ENCODE measurements at regions not wholly inside any gene's neighbourhood (a gene's known extent, or its start where the extent isn't known, plus 50 kb on each side); places are given as distances from the start of the nearest gene placed in this dataset.

DNA sequence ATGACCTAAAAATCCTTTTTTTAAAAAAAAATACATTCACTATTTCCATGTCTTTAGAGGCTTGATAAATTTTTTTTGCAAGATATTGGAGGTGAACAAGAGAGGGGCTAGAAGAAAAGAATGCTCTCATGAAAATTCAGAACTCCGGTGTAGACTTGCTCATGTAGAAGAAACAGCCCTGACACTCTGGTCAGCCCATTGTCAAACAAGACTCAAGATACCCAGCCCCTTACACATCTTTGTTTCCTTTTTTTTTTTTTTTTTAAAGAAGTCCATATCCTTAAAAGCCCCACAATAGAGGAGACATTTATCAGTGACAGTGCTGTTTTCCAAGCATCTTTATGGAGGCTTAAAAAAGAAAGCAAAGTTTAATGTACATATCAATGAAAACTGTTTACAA lies 196.8 kb upstream of the RORA start:
- H3K4me1 ChIP-seq (ENCODE audit: control insufficient read depth in 1 of 2, insufficient read depth in 2 of 2, low read length in 2 of 2), result no peaks in the 10 kb centered on the region
- H3K79me2 ChIP-seq (ENCODE audit: insufficient read depth, low read length), result no peaks in the 10 kb centered on the region
- ATAC-seq (no peak), DNase-seq (ENCODE audit: low read depth, low spot score) (no peak)
- no peak overlapping the region for H2AFZ ChIP-seq (ENCODE audit: low read depth, low read length, poor library complexity, severe bottlenecking)
- ChIA-PET CTCF (no interaction called here), RAD21 (ENCODE audit: low non-redundant PET in 1 of 2, low total read pairs in 2 of 2, uncharacterized antibody in 2 of 2, unreplicated experiment in 2 of 2) (no interaction called here), POLR2A (no interaction called here)
- H3K9ac ChIP-seq (ENCODE audit: low read length), result no peak overlapping the region
- H3K36me3 ChIP-seq (ENCODE audit: control insufficient read depth in 1 of 2, insufficient read depth in 2 of 2, low read length in 2 of 2), result no peaks in the 10 kb centered on the region
- H4K20me1 ChIP-seq (ENCODE audit: insufficient read depth), result no peaks in the 10 kb centered on the region
- intact Hi-C loops (cut with micrococcal nuclease), result no loop called here
- no peak overlapping the region for H3K27ac ChIP-seq (ENCODE audit: low read depth, low read length)
- no peak overlapping the region for H3K4me3 ChIP-seq (replicated peaks in 1 of 2; ENCODE audit: low read depth in 1 of 2, low read length in 2 of 2)
- H3K9me2 ChIP-seq (ENCODE audit: insufficient read depth), result no peaks in the 10 kb centered on the region
- H3K27me3 ChIP-seq (ENCODE audit: insufficient read depth, low read length), result no peaks in the 10 kb centered on the region
- no TSS peak for BruUV-seq (replicated peaks)
- no peaks in the 10 kb centered on the region; a peak in 1 of 4 replicates for H3K9me3 ChIP-seq (ENCODE audit: control insufficient read depth in 1 of 2, insufficient read depth in 1 of 2, low read depth in 1 of 2, low read length in 2 of 2)
- H3K4me2 ChIP-seq (ENCODE audit: low read length), result no peak overlapping the region
- TF ChIP-seq ZNF274 (IDR thresholded peaks at IDR 0.05; ENCODE audit: low read depth, low read length) (no peak), EZH2phosphoT487 (IDR thresholded peaks at IDR 0.05; ENCODE audit: borderline replicate concordance) (no peak), CEBPB (IDR thresholded peaks at IDR 0.05; ENCODE audit: low read depth) (no peak), POLR2A (IDR thresholded peaks at IDR 0.05; ENCODE audit: borderline replicate concordance, extremely low read depth, insufficient read depth, insufficient read length) (no peak), YY1 (IDR thresholded peaks at IDR 0.05; ENCODE audit: extremely low read depth, insufficient replicate concordance, low read depth, low read length) (no peak)
- TF ChIP-seq, protein P1, sequence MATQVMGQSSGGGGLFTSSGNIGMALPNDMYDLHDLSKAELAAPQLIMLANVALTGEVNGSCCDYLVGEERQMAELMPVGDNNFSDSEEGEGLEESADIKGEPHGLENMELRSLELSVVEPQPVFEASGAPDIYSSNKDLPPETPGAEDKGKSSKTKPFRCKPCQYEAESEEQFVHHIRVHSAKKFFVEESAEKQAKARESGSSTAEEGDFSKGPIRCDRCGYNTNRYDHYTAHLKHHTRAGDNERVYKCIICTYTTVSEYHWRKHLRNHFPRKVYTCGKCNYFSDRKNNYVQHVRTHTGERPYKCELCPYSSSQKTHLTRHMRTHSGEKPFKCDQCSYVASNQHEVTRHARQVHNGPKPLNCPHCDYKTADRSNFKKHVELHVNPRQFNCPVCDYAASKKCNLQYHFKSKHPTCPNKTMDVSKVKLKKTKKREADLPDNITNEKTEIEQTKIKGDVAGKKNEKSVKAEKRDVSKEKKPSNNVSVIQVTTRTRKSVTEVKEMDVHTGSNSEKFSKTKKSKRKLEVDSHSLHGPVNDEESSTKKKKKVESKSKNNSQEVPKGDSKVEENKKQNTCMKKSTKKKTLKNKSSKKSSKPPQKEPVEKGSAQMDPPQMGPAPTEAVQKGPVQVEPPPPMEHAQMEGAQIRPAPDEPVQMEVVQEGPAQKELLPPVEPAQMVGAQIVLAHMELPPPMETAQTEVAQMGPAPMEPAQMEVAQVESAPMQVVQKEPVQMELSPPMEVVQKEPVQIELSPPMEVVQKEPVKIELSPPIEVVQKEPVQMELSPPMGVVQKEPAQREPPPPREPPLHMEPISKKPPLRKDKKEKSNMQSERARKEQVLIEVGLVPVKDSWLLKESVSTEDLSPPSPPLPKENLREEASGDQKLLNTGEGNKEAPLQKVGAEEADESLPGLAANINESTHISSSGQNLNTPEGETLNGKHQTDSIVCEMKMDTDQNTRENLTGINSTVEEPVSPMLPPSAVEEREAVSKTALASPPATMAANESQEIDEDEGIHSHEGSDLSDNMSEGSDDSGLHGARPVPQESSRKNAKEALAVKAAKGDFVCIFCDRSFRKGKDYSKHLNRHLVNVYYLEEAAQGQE (IDR thresholded peaks at IDR 0.05; ENCODE audit: low read depth), result no peak

DNA sequence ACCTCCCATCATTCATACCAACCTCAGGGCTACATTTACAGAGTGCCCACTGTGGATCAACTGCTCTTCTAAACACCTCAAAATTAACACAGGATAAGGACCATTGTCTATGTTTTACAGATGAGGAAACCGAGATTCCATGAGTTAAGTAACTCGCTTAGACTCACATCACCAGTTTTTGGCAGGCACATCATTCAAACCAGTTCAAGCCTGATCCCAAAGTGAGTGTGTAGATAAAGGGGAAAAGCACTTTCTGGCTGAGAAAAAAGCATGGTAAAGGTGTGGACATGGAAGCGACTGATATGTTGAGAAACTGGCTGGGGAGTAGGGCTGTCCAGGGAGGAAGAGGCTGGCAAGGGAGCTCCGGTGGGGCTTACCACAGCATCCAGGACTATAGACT lies 193.7 kb upstream of the RORA start:
- intact Hi-C loops (cut with micrococcal nuclease), result no loop called here
- Histone ChIP-seq H3K9ac (ENCODE audit: low read length) (no peak overlapping the region), H3K9me3 (ENCODE audit: control insufficient read depth in 1 of 2, insufficient read depth in 1 of 2, low read depth in 1 of 2, low read length in 2 of 2) (no peaks in the 10 kb centered on the region), H3K79me2 (ENCODE audit: insufficient read depth, low read length) (no peaks in the 10 kb centered on the region), H3K4me3 (replicated peaks in 1 of 2; ENCODE audit: low read depth in 1 of 2, low read length in 2 of 2) (no peak overlapping the region), H3K4me2 (ENCODE audit: low read length) (no peak overlapping the region), H3K4me1 (ENCODE audit: control insufficient read depth in 1 of 2, insufficient read depth in 2 of 2, low read length in 2 of 2) (no peaks in the 10 kb centered on the region), H3K36me3 (ENCODE audit: control insufficient read depth in 1 of 2, insufficient read depth in 2 of 2, low read length in 2 of 2) (no peaks in the 10 kb centered on the region), H3K27ac (ENCODE audit: low read depth, low read length) (no peak overlapping the region), H2AFZ (ENCODE audit: low read depth, low read length, poor library complexity, severe bottlenecking) (no peak overlapping the region), H3K27me3 (ENCODE audit: insufficient read depth, low read length) (no peaks in the 10 kb centered on the region), H4K20me1 (ENCODE audit: insufficient read depth) (no peaks in the 10 kb centered on the region), H3K9me2 (ENCODE audit: insufficient read depth) (no peaks in the 10 kb centered on the region)
- BruUV-seq (replicated peaks), result no TSS peak
- no peak for ATAC-seq
- CTCF ChIA-PET, result no interaction called here
- POLR2A ChIA-PET, result no interaction called here
- DNase-seq (ENCODE audit: low read depth, low spot score), result no peak
- RAD21 ChIA-PET (ENCODE audit: low non-redundant PET in 1 of 2, low total read pairs in 2 of 2, uncharacterized antibody in 2 of 2, unreplicated experiment in 2 of 2), result no interaction called here
- no peak for TF ChIP-seq POLR2AphosphoS5 (IDR thresholded peaks at IDR 0.05; ENCODE audit: low read depth, low read length)
- TF ChIP-seq SP1 (IDR thresholded peaks at IDR 0.05; ENCODE audit: low read depth), result no peak
- no peak for TF ChIP-seq EGR1 (IDR thresholded peaks at IDR 0.05; ENCODE audit: low read depth)
- TF ChIP-seq, protein P2, sequence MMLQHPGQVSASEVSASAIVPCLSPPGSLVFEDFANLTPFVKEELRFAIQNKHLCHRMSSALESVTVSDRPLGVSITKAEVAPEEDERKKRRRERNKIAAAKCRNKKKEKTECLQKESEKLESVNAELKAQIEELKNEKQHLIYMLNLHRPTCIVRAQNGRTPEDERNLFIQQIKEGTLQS (IDR thresholded peaks at IDR 0.05), result no peak
- TF ChIP-seq SRF (IDR thresholded peaks at IDR 0.05; ENCODE audit: low read depth), result no peak
- TF ChIP-seq CBX3 (IDR thresholded peaks at IDR 0.05; ENCODE audit: low read depth), result no peak
- TF ChIP-seq, protein P3, sequence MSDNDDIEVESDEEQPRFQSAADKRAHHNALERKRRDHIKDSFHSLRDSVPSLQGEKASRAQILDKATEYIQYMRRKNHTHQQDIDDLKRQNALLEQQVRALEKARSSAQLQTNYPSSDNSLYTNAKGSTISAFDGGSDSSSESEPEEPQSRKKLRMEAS (IDR thresholded peaks at IDR 0.05), result no peak
- no peak for TF ChIP-seq TCF7L2 (IDR thresholded peaks at IDR 0.05; ENCODE audit: borderline replicate concordance, extremely low read depth, insufficient read depth, insufficient read length)
- TF ChIP-seq, protein P4, sequence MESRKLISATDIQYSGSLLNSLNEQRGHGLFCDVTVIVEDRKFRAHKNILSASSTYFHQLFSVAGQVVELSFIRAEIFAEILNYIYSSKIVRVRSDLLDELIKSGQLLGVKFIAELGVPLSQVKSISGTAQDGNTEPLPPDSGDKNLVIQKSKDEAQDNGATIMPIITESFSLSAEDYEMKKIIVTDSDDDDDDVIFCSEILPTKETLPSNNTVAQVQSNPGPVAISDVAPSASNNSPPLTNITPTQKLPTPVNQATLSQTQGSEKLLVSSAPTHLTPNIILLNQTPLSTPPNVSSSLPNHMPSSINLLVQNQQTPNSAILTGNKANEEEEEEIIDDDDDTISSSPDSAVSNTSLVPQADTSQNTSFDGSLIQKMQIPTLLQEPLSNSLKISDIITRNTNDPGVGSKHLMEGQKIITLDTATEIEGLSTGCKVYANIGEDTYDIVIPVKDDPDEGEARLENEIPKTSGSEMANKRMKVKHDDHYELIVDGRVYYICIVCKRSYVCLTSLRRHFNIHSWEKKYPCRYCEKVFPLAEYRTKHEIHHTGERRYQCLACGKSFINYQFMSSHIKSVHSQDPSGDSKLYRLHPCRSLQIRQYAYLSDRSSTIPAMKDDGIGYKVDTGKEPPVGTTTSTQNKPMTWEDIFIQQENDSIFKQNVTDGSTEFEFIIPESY (IDR thresholded peaks at IDR 0.05; ENCODE audit: extremely low read depth, insufficient replicate concordance, low read length), result no peak
- no peak for TF ChIP-seq ELF1 (IDR thresholded peaks at IDR 0.05; ENCODE audit: borderline replicate concordance, low read depth)
- no peak for TF ChIP-seq RAD21 (IDR thresholded peaks at IDR 0.05; ENCODE audit: low read depth)
- TF ChIP-seq ZNF274 (IDR thresholded peaks at IDR 0.05; ENCODE audit: low read depth, low read length), result no peak
